Transverse colon (tissue), 4 donors: ENCODE measurements at regions not wholly inside any gene's neighbourhood (a gene's known extent, or its start where the extent isn't known, plus 50 kb on each side); places are given as distances from the start of the nearest gene placed in this dataset.

Experiments used
- DNase-seq: peaks from one replicate; pipeline ENCODE4 v3.0.0-alpha.2; 2019
- H3K27ac ChIP-seq, 4 donors: fragments of 200-600 bp; sonication (generic); 2 replicates each; pipeline ENCODE4 v1.5.1; 2016 to 2018; ENCODE audit warnings: inconsistent platforms in 4 of 4
- H3K27me3 ChIP-seq: fragments of 200-600 bp; sonication (generic); 2 replicates; pipeline ENCODE4 v1.5.1; 2017; ENCODE audit warnings: inconsistent platforms
- H3K36me3 ChIP-seq, 4 donors: fragments of 200-600 bp; sonication (generic); 2 replicates each; pipeline ENCODE4 v1.5.1; 2017 to 2019; ENCODE audit warnings: inconsistent platforms in 4 of 4
- H3K4me1 ChIP-seq, 4 donors: fragments of 200-600 bp; sonication (generic); 2 replicates each; pipeline ENCODE4 v1.5.1; 2017 to 2020; ENCODE audit warnings: inconsistent platforms in 4 of 4
- H3K4me3 ChIP-seq, 4 donors: fragments of 200-600 bp; sonication (generic); 1 replicate in 1 of 4; 2 replicates in 3 of 4; pipeline versions ENCODE4 v1.5.1 to v1.6.1; 2017 to 2019; ENCODE audit warnings: inconsistent platforms in 4 of 4
- H3K9me3 ChIP-seq, 2 donors: fragments of 200-600 bp; sonication (generic); 2 replicates each; pipeline ENCODE4 v1.5.1; 2017 to 2019; ENCODE audit warnings: inconsistent platforms in 2 of 2
- CTCF ChIP-seq, 5 experiments: fragments of 200-600 bp in 3 of 5; fragments of 450-650 bp in 2 of 5; sonication (generic) in 3 of 5; IDR thresholded peaks; 1 replicate in 2 of 5; 2 replicates in 3 of 5; pipeline ENCODE4 v1.5.1; 2016 to 2017; ENCODE audit warnings: antibody characterized with exemption in 5 of 5, inconsistent platforms in 3 of 5, mild to moderate bottlenecking in 2 of 5, moderate library complexity in 1 of 5
- EP300 ChIP-seq: sonication (generic); formaldehyde crosslinking; IDR thresholded peaks from one replicate; pipeline ENCODE4 v1.6.1; 2017; ENCODE audit warnings: antibody characterized with exemption, low read depth
- POLR2A ChIP-seq: fragments of 450-650 bp; IDR thresholded peaks from one replicate; pipeline ENCODE4 v1.6.1; 2016; ENCODE audit warnings: antibody characterized with exemption, mild to moderate bottlenecking, moderate library complexity
- POLR2AphosphoS5 ChIP-seq, 3 donors: sonication (generic); formaldehyde crosslinking; IDR thresholded peaks; one replicate each; pipeline ENCODE4 v1.6.1; 2016; ENCODE audit warnings: antibody characterized with exemption in 3 of 3
- WGBS, 2 donors: methylation state at CpG; one replicate each; pipeline ENCODE4 v1.1.5; 2018; ENCODE audit warnings: low coverage in 1 of 2; 5-methylcytosine and 5-hydroxymethylcytosine counted together
- in situ Hi-C, 4 donors: fragments of 200-750 bp; cut with MboI; loops; one replicate each; pipeline versions ENCODE4 v1.15.0 to v1.15.1; 2017; ENCODE audit warnings: low sequenced_read_pairs in 3 of 4, low pct_ligation_motif_present in 1 of 4, low pct_unique_long_range_greater_than_20kb in 1 of 4
- intact Hi-C: fragments of 100-400 bp; cut with DNase I; formaldehyde crosslinking; loops from one replicate; pipeline ENCODE4 v1.15.1; 2023; ENCODE audit warnings: low total_unique reads

DNA sequence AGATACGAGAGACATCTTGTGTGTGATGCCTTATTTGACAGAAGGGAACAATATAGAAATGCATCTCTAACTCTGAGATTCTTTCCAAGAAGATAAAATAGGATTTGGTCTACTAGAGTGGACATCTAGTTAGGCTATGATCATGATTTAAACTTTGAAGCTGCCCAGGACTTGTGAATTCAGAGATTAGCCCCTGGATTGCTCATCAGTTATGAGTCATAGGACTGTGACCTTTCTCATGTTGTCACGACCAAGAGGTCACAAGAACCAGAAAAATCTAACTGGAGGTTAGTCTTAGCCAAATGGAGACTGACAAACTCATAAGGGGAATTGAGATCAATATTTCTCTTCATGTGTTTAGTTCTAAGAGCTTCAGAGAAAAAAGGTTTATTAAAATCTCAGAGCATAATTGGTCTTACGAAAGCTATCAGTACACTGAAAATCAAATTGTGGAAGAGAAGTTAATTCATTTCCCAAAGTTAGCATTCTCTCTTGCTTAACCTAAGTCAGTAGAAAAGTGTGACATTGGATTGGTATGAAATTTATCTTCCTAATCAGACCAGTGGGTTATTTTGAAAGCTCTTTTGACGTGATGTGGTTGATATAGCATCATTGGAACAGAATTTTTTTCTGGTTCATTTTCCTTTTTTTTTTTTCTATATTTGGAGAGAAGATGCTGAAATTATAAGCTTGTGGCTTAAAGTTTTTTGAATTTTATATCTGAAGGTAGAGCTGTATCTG, 245.7 kb downstream of the RNF144B start:
- in situ Hi-C loops (no loop called here), intact Hi-C loops (no loop called here)
- H3K27me3 ChIP-seq: no peaks in the 10 kb centered on the region
- H3K36me3 ChIP-seq: no peaks in the 10 kb centered on the region
- H3K27ac ChIP-seq: no peak overlapping the region
- 55 to 59% methylated on average over 3 to 4 of the region's 4 CpGs for WGBS, 2 donors
- H3K4me1 ChIP-seq: no peaks in the 10 kb centered on the region
- no peak overlapping the region for H3K4me3 ChIP-seq
- TF ChIP-seq CTCF (IDR thresholded peaks at IDR 0.05) (no peak), EP300 (no peak), POLR2A (no peak), POLR2AphosphoS5 (IDR thresholded peaks at IDR 0.05) (no peak)
- no peak for DNase-seq
- H3K9me3 ChIP-seq: no peaks in the 10 kb centered on the region

- Histone ChIP-seq H3K4me3 (no peak overlapping the region), H3K36me3 (no peaks in the 10 kb centered on the region), H3K27me3 (no peaks in the 10 kb centered on the region), H3K9me3 (no peaks in the 10 kb centered on the region), H3K4me1 (no peaks in the 10 kb centered on the region), H3K27ac (no peak overlapping the region)
- 72 to 92% methylated on average over 5 to 6 of the region's 6 CpGs for WGBS, 2 donors
- no peak for DNase-seq
- intact Hi-C loops: no loop called here
- in situ Hi-C loops: no loop called here
- TF ChIP-seq POLR2AphosphoS5 (IDR thresholded peaks at IDR 0.05) (no peak), POLR2A (no peak), CTCF (IDR thresholded peaks at IDR 0.05) (no peak), EP300 (no peak)
Observed at GRCh38 chr6:18634912-18635311, 247.8 kb downstream of the RNF144B start.

DNA sequence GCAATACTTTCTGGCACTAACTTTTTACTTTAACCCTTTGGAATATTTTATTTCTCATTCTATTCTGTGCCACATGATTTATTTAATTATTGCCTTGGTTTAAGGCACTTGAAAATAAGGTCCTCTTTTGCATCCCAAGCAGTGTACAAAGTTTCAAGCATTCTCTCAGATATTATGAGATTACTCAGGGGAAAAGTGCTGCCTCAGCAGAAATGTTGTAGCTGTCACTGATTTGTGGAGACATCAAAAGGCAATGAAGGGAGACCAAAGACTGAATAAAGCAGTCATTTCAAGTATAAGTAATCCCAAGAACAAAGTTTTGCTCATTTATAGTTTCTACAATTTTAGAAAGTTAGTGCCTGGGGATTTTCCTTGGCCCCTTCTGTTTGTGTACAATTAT, 253.0 kb downstream of the RNF144B start:
- Histone ChIP-seq H3K4me3 (no peak overlapping the region), H3K4me1 (no peaks in the 10 kb centered on the region), H3K27ac (no peak overlapping the region), H3K9me3 (no peaks in the 10 kb centered on the region), H3K27me3 (no peaks in the 10 kb centered on the region), H3K36me3 (no peaks in the 10 kb centered on the region)
- no peak for DNase-seq
- in situ Hi-C loops: no loop called here
- TF ChIP-seq POLR2AphosphoS5 (IDR thresholded peaks at IDR 0.05) (no peak), CTCF (IDR thresholded peaks at IDR 0.05) (no peak), EP300 (no peak), POLR2A (no peak)
- intact Hi-C loops: no loop called here

DNA sequence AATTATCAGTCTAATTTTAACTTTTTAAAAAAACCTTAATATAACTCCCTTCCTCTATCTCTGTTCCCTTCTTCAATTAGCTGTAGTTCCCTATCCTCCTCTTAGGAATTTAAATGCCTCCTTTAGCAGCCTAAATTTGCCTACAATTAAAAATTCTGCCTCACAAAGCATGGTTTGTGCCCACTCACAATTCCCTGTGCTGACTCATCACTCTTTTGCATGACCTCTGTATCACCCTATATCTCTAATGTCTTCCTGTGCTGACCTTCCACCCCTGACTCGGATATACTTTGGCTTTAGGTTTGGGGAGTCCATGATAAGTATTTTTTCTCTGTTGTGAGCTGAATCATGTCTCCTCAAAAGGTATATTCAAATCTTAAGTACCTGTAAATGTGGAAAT, 253.6 kb downstream of the RNF144B start:
- intact Hi-C loops (no loop called here), in situ Hi-C loops (no loop called here)
- H3K27ac ChIP-seq: no peak overlapping the region
- no peak for TF ChIP-seq CTCF (IDR thresholded peaks at IDR 0.05)
- no peak for TF ChIP-seq EP300
- TF ChIP-seq POLR2AphosphoS5 (IDR thresholded peaks at IDR 0.05): no peak
- TF ChIP-seq POLR2A: no peak
- 39 to 100% methylated on average over 1 of the region's 1 CpG for WGBS, 2 donors
- no peaks in the 10 kb centered on the region for H3K4me1 ChIP-seq
- H3K9me3 ChIP-seq: no peaks in the 10 kb centered on the region
- H3K4me3 ChIP-seq: no peak overlapping the region
- no peaks in the 10 kb centered on the region for H3K27me3 ChIP-seq
- no peaks in the 10 kb centered on the region for H3K36me3 ChIP-seq
- no peak for DNase-seq
